Ishikawa (cell line): ENCODE measurements at regions not wholly inside any gene's neighbourhood (a gene's known extent, or its start where the extent isn't known, plus 50 kb on each side); places are given as distances from the start of the nearest gene placed in this dataset.

Source experiments
- CEBPB ChIP-seq: IDR thresholded peaks from 2 replicates; pipeline ENCODE4 v1.6.1; 2012
- EGR1 ChIP-seq: IDR thresholded peaks from 2 replicates; pipeline ENCODE4 v1.6.1; 2012
- EP300 ChIP-seq: IDR thresholded peaks from 2 replicates; pipeline ENCODE4 v1.6.1; 2012; ENCODE audit warnings: borderline replicate concordance
- RAD21 ChIP-seq: IDR thresholded peaks from 2 replicates; pipeline ENCODE4 v1.6.1; 2012; ENCODE audit warnings: low read depth
- REST ChIP-seq: IDR thresholded peaks from 2 replicates; pipeline ENCODE4 v1.6.1; 2012; ENCODE audit warnings: low read depth, mild to moderate bottlenecking
- TAF1 ChIP-seq: IDR thresholded peaks from 2 replicates; pipeline ENCODE4 v1.6.1; 2012; ENCODE audit warnings: low read depth, mild to moderate bottlenecking
- YY1 ChIP-seq: IDR thresholded peaks from 2 replicates; pipeline ENCODE4 v1.6.1; 2012; ENCODE audit warnings: low read depth
- ZBTB7A ChIP-seq: IDR thresholded peaks from 2 replicates; pipeline ENCODE4 v1.6.1; 2012; ENCODE audit warnings: low read depth

GRCh38 chr2:21429747-21430146 lies 306.0 kb downstream of the TDRD15 start:
- TF ChIP-seq RAD21: no peak
- no peak for TF ChIP-seq TAF1
- TF ChIP-seq ZBTB7A: no peak
- no peak for TF ChIP-seq EP300
- TF ChIP-seq YY1: no peak
- no peak for TF ChIP-seq CEBPB
- no peak for TF ChIP-seq EGR1
- no peak for TF ChIP-seq REST
